Fibroblast of pulmonary artery (primary cell): ENCODE measurements at regions not wholly inside any gene's neighbourhood (a gene's known extent, or its start where the extent isn't known, plus 50 kb on each side); places are given as distances from the start of the nearest gene placed in this dataset.

Experiments used
- DNase-seq: peaks from one replicate; pipeline ENCODE4 v3.0.0-alpha.2; 2010; ENCODE audit warnings: low read depth
- H3K4me3 ChIP-seq: replicated peaks from 2 replicates; pipeline ENCODE4 v1.5.1; 2011; ENCODE audit warnings: low read depth, mild to moderate bottlenecking, control low read depth, low read length, moderate library complexity
- CTCF ChIP-seq: IDR thresholded peaks from 2 replicates; pipeline ENCODE4 v1.5.1; 2011; ENCODE audit warnings: mild to moderate bottlenecking, control low read depth, low read length, inconsistent platforms; ENCODE audit errors: missing control alignments

GRCh38 chr20:21033817-21034216, 72.3 kb downstream of the LINC00237 start:
- no peak overlapping the region for H3K4me3 ChIP-seq
- DNase-seq: no peak
- TF ChIP-seq CTCF: no peak

GRCh38 chr20:21031666-21032065, 74.5 kb downstream of the LINC00237 start:
- H3K4me3 ChIP-seq: no peak overlapping the region
- no peak for TF ChIP-seq CTCF
- no peak for DNase-seq

GRCh38 chr20:21029341-21029740, 76.8 kb downstream of the LINC00237 start:
- H3K4me3 ChIP-seq: no peak overlapping the region
- TF ChIP-seq CTCF: no peak
- no peak for DNase-seq

- no peak for TF ChIP-seq CTCF
Observed at GRCh38 chr20:21028921-21029320, 77.2 kb downstream of the LINC00237 start.

GRCh38 chr20:21028436-21028835, 77.7 kb downstream of the LINC00237 start:
- no peak for DNase-seq
- TF ChIP-seq CTCF: no peak
- no peak overlapping the region for H3K4me3 ChIP-seq

More at GRCh38 chr20:21028921-21029320, 77.2 kb downstream of the LINC00237 start:
- DNase-seq: no peak
- H3K4me3 ChIP-seq: no peak overlapping the region

- no peak for TF ChIP-seq CTCF
- H3K4me3 ChIP-seq: no peak overlapping the region
- DNase-seq: no peak
Observed at GRCh38 chr20:21027569-21027968, 78.6 kb downstream of the LINC00237 start.

GRCh38 chr20:21026951-21027350, 79.2 kb downstream of the LINC00237 start:
- no peak for DNase-seq
- no peak for TF ChIP-seq CTCF
- no peak overlapping the region for H3K4me3 ChIP-seq
